GM19463 (cell line): ENCODE measurements at regions not wholly inside any gene's neighbourhood (a gene's known extent, or its start where the extent isn't known, plus 50 kb on each side); places are given as distances from the start of the nearest gene placed in this dataset.
"Not testable (repeated sequence)": the region's sequence is repeated elsewhere in the genome, so short reads cannot be mapped to it uniquely, and the experiment has no call there.

Experiments used
- ATAC-seq: cut with Tn5 transposase; IDR thresholded peaks from one replicate; pipeline ENCODE4 v1.9.1; 2021; ENCODE audit warnings: mild to moderate bottlenecking, moderate library complexity; ENCODE audit not compliant: unreplicated experiment

GRCh38 chr9:71632776-71633175 is 135.5 kb downstream of the CEMIP2 start:
- no peak for ATAC-seq

- ATAC-seq: no peak
Measured at GRCh38 chr9:71630377-71630995, 137.8 kb downstream of the CEMIP2 start.

GRCh38 chr9:71629578-71630215 is 138.6 kb downstream of the CEMIP2 start:
- no peak for ATAC-seq

- ATAC-seq: no peak
Measured at GRCh38 chr9:71628247-71628646, 140.1 kb downstream of the CEMIP2 start.

- no peak for ATAC-seq
Measured at GRCh38 chr9:71627537-71627936, 140.8 kb downstream of the CEMIP2 start.

- ATAC-seq: no peak
Measured at GRCh38 chr9:71626395-71626794, 141.9 kb downstream of the CEMIP2 start.

- ATAC-seq: no peak
Measured at GRCh38 chr9:71624728-71625127, 143.6 kb downstream of the CEMIP2 start.

- no peak for ATAC-seq
Measured at GRCh38 chr9:71620746-71621145, 147.6 kb downstream of the CEMIP2 start.

GRCh38 chr9:71620331-71620730 is 148.0 kb downstream of the CEMIP2 start:
- ATAC-seq: no peak

GRCh38 chr9:71619926-71620325 is 148.4 kb downstream of the CEMIP2 start:
- no peak for ATAC-seq

- ATAC-seq: no peak
Measured at GRCh38 chr9:71614409-71615010, 153.8 kb downstream of the CEMIP2 start.

GRCh38 chr9:71612889-71613288 is 155.4 kb downstream of the CEMIP2 start:
- no peak for ATAC-seq

- ATAC-seq: no peak
Measured at GRCh38 chr9:71609448-71609830, 158.9 kb downstream of the CEMIP2 start.

GRCh38 chr9:71608825-71609447 is 159.4 kb downstream of the CEMIP2 start:
- ATAC-seq: no peak

GRCh38 chr9:71608021-71608420 is 160.3 kb downstream of the CEMIP2 start:
- no peak for ATAC-seq

GRCh38 chr9:71607461-71607881 is 160.8 kb downstream of the CEMIP2 start:
- no peak for ATAC-seq

- ATAC-seq: peak; percentile 94
Measured at GRCh38 chr9:71604197-71605063, 163.9 kb downstream of the CEMIP2 start.

- no peak for ATAC-seq
Measured at GRCh38 chr9:71602652-71603051, 165.7 kb downstream of the CEMIP2 start.

- ATAC-seq: not testable (repeated sequence)
Measured at GRCh38 chr9:71595762-71596161, 172.6 kb downstream of the CEMIP2 start.

- ATAC-seq: no peak
Measured at GRCh38 chr9:71594541-71594940, 173.8 kb downstream of the CEMIP2 start.

- ATAC-seq: no peak
Measured at GRCh38 chr9:71592400-71592799, 175.9 kb downstream of the CEMIP2 start.
